ENCODE measurements at regions not wholly inside any gene's neighbourhood (a gene's known extent, or its start where the extent isn't known, plus 50 kb on each side); places are given as distances from the start of the nearest gene placed in this dataset.

- Histone ChIP-seq H3K4me1 (no peaks in the 10 kb centered on the region), H3K27me3 (ENCODE audit: low read depth) (no peaks in the 10 kb centered on the region), H3K4me3 (no peak overlapping the region), H3K9me3 (replicated peaks) (peaks cover 8% of the 10 kb centered on the region), H3K27ac (replicated peaks) (no peak overlapping the region), H3K36me3 (no peaks in the 10 kb centered on the region)
- no peak for TF ChIP-seq CTCF (IDR thresholded peaks at IDR 0.05; ENCODE audit: borderline replicate concordance)
- intact Hi-C loops (cut with micrococcal nuclease) = no loop called here
- DNase-seq = no peak
Measured at GRCh38 chr7:86328801-86329433, 314.8 kb upstream of the GRM3 start.

DNA sequence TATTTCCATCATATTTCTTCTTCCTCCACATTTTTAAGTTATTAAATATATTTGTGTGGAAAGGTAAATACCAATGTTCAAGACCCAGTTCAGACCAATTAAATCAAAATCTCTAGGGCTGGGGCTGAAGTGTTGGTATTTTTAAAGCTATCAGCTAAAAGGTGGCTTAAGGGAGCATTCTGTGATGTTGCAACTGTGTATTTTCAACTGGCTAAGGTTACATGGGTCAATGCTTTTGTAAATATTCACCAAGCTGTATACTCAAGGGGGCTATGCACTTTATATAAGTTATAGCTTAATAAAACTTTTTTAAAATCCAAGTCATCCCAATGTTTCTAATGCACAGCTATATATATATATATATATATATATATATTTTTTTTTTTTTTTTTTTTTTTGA, 316.9 kb upstream of the GRM3 start:
- Histone ChIP-seq H3K27ac (replicated peaks) (no peak overlapping the region), H3K36me3 (no peaks in the 10 kb centered on the region), H3K4me3 (no peak overlapping the region), H3K4me1 (no peaks in the 10 kb centered on the region), H3K9me3 (replicated peaks) (peaks cover 7% of the 10 kb centered on the region), H3K27me3 (ENCODE audit: low read depth) (no peaks in the 10 kb centered on the region)
- no peak for TF ChIP-seq CTCF (IDR thresholded peaks at IDR 0.05; ENCODE audit: borderline replicate concordance)
- no peak for DNase-seq
- intact Hi-C loops (cut with micrococcal nuclease) = no loop called here

GRCh38 chr7:86320889-86321288, 322.8 kb upstream of the GRM3 start:
- intact Hi-C loops (cut with micrococcal nuclease) = no loop called here
- no peaks in the 10 kb centered on the region for H3K27me3 ChIP-seq (ENCODE audit: low read depth)
- no peak overlapping the region for H3K4me3 ChIP-seq
- no peak for DNase-seq
- peaks cover 3% of the 10 kb centered on the region for H3K9me3 ChIP-seq (replicated peaks)
- H3K27ac ChIP-seq (replicated peaks) = no peak overlapping the region
- no peak for TF ChIP-seq CTCF (IDR thresholded peaks at IDR 0.05; ENCODE audit: borderline replicate concordance)
- no peaks in the 10 kb centered on the region for H3K4me1 ChIP-seq
- no peaks in the 10 kb centered on the region for H3K36me3 ChIP-seq

DNA sequence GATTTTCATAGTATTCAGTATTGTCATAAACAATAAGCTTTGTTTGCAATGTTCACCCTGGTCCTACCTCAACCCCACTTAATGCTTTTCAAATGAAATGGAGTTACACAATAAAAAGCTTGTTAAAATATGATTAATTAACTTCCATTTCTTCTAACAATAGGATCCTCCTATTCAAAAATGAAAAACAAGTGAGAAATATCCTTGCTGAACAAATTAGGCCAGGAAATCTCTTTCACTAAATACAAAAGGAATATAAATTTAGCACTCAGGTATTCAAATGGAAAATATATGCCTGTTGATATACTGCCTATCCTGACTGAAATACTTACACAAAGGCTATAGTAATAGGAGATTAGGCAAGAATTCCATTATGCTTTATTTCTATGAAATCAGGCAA, 323.4 kb upstream of the GRM3 start:
- intact Hi-C loops (cut with micrococcal nuclease) = no loop called here
- Histone ChIP-seq H3K27me3 (ENCODE audit: low read depth) (no peaks in the 10 kb centered on the region), H3K27ac (replicated peaks) (no peak overlapping the region), H3K36me3 (no peaks in the 10 kb centered on the region), H3K4me3 (no peak overlapping the region), H3K4me1 (no peaks in the 10 kb centered on the region), H3K9me3 (replicated peaks) (peaks cover 3% of the 10 kb centered on the region)
- DNase-seq = no peak
- TF ChIP-seq CTCF (IDR thresholded peaks at IDR 0.05; ENCODE audit: borderline replicate concordance) = no peak

DNA sequence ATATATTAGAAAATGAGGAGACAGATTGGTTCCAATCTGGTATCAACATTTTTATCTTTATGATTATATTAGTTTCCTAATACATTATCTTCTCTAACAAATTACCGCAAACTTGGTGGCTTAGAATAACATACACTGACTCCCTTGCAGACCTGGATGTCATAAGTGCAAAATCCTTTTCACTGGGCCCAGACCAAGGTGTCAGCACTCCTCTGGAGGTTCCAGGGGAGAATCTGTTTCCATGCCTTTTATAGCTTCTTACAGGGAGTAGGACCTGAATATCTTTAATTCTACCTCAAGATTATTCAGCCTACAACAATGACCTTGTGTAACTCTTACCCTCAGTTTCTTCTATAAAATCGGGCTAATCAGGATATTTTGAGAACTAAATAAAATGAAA, 329.9 kb upstream of the GRM3 start:
- Histone ChIP-seq H3K4me3 (no peak overlapping the region), H3K9me3 (replicated peaks) (no peaks in the 10 kb centered on the region), H3K4me1 (no peaks in the 10 kb centered on the region), H3K27ac (replicated peaks) (no peak overlapping the region), H3K36me3 (no peaks in the 10 kb centered on the region), H3K27me3 (ENCODE audit: low read depth) (no peaks in the 10 kb centered on the region)
- DNase-seq = no peak
- TF ChIP-seq CTCF (IDR thresholded peaks at IDR 0.05; ENCODE audit: borderline replicate concordance) = no peak
- intact Hi-C loops (cut with micrococcal nuclease) = no loop called here

All from left ventricle myocardium inferior (tissue), 1 donor.